Left ventricle myocardium superior (tissue), 1 donor: ENCODE measurements at regions not wholly inside any gene's neighbourhood (a gene's known extent, or its start where the extent isn't known, plus 50 kb on each side); places are given as distances from the start of the nearest gene placed in this dataset.

Source experiments
- ATAC-seq: fragments of 200-7000 bp; cut with Tn5 transposase; one replicate; pipeline ENCODE4 v1.9.1; 2020; ENCODE audit warnings: mild to moderate bottlenecking, moderate library complexity
- DNase-seq: peaks from one replicate; pipeline ENCODE4 v3.0.0-alpha.2; 2020
- intact Hi-C: fragments of 100-400 bp; cut with micrococcal nuclease; formaldehyde crosslinking; loops from one replicate; pipeline ENCODE4 v1.11.0; 2022
- donor health status: DM: no; HTN: yes; CAD: no; lungs with severe emphysema.

DNA sequence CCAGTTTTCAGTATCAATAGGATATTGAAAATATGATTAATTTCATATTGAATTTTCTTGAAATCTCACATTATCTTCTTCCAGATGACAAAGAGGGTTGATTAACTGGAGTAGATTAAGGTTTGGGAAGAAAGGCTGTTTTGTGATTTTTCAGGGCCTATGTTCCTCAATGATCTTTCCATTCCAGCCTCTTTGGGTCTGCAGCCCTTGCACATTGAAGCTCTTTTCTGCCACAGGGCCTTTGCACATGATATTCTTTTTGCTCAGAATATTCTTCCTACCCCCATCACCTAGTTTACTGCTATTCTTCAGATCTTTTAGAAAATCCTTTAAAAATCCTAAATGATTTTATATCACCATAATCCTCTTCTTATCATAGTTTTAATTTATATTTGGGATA is 449.6 kb downstream of the PLCL1 start:
- ATAC-seq (no peak), DNase-seq (no peak)
- intact Hi-C loops, result no loop called here

DNA sequence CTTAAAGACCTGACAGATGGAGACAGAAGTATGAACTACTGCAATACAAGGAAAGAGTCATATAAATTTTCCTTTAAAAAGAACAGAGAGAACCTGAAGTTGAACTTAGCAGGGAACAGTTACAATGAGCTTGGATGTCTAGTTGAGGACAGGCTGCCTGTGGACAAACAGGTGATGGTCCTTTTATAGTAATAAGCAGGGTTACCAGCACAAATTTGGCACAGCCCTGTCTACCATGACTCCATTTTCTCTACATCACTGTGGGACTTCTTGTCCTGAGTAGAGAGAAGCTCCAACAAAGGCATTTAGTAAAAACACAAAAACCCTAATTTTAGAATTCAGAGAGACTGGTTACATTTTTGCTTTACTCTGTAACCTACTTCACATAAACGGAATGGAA is 448.1 kb downstream of the PLCL1 start:
- no peak for ATAC-seq
- no peak for DNase-seq
- intact Hi-C loops, result no loop called here

DNA sequence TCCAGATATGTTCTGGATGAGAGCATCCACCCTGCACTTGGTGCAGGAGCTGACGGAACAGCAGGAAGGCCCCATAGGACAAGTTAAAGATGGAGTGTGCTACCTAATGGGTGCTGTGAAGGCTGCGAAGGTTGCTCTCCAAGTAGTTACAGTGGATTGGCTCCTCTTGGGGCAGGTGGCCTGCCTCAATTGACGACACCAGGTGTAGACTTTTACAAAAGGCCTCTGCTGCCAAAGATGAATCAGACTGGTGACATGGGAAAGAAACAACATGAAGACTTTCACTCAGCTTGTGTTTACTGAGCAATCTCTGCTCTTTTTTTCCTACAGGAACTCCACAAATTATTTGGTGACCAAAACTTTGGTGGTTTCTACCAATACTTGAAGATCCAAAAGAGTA is 437.7 kb downstream of the PLCL1 start:
- no peak for ATAC-seq
- intact Hi-C loops, result no loop called here
- DNase-seq, result no peak

DNA sequence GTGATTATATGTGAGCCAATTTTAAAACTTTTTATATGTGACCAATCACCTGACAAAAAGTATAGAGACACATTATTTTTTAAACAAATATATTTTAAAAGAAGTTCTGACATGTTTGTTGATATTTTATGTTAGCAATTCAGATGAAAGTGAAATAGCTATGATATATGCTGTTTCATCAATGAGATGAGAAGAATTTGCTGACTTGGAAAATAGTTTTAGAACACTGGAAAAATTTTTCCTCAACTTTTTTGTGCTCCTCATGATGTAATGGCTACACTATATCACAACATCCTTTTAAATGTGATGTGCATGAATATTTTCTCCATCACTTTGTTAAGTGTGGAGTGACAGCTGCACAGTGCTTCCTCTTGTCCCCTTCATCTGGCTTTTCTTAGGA is 434.0 kb downstream of the PLCL1 start:
- DNase-seq (no peak), ATAC-seq (no peak)
- intact Hi-C loops, result no loop called here

DNA sequence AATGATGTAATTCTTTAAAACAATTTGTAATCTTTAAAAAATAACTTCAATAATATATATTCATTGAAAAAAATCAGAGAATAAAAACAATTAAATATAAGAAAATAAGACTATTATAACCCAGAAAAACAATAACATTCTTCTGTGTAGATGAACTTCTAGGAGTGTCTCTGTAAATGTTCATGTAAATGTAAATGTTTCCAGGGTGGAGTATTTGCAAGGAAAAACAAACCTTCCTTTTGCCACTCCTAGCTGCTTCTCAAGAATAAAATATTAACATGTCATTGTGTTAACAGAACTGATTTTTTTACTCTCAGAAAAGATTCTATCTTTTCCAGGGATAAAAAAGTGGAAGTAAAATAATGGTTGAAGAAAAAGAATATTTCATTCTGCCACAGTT is 431.9 kb downstream of the PLCL1 start:
- DNase-seq (no peak), ATAC-seq (no peak)
- intact Hi-C loops, result no loop called here

DNA sequence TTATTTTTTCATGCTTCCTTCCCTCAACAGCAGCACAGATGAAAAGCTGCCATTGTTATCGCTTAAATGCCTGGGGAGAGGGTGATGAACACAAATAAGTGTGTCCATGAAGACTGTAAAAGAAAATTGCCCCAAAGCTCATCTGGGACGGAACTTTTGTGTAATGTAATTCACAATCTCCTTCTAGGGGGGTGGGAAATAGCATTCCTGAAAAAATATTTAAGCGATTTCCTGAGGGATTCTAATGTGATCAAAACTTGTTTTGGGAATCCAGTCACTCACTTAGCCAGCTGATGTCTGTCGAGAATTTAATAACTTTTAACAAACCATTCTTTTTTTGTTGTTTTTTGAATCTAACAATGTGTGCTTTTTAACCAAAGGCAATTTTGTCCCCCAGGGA is 427.9 kb downstream of the PLCL1 start:
- intact Hi-C loops, result no loop called here
- DNase-seq (no peak), ATAC-seq (no peak)

DNA sequence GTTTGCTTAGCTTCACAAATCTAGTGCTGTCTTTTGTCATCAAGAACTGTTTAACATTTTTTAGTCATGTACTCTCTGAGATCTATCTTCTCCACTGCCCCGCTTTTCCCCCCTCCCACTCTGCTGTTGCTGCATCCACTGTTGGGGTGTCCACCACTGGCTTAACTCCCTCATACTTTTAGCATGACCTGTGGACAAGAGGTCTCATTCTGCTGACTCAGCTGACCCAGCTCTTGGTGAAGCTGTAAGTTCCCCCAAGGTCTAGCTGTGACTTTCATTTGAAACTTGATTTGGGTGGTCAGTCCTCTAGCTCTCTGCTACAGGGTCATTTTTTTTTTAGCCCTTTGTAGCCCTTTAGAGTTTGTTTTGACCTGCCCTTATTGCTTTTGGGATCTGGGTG is 427.2 kb downstream of the PLCL1 start:
- no peak for DNase-seq
- no peak for ATAC-seq
- intact Hi-C loops, result no loop called here

DNA sequence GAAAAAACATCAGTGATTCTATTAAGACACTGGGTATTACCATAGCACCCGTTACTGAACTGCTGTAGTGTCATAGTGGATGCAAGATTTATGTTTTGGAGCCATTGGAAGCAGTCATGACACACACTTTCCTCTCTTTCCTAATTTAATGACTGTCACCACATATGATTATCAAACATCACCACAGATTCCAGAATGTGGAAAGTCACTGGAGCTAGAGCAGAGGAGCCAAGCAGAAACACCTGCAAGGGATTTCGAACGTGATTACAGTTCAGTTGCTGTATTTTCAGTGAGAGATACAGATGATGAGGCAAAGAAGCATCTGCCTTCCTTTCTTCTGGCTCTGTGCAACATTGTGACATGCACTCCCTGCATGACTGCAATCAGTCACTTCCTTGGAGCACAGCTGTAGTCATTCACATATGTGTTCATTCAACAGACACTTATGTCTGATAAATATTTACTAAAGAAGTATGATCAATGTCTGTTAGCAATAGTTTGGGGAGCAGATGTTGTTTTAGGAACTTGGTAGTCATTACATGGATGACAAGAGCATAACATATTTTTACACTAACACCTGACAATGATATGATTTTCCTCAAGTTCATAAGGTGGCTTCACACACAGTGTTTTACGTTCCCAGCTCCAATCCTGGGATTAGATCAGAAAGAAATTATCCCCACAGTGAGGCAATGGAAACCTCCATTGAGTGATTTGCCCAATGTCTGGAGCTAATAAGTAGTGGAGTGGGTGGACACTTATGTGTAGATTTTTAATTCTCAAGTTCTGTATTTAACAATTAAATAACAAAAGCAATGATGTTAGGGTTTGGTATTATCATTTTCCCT is 416.6 kb downstream of the PLCL1 start:
- intact Hi-C loops, result no loop called here
- no peak for ATAC-seq

DNA sequence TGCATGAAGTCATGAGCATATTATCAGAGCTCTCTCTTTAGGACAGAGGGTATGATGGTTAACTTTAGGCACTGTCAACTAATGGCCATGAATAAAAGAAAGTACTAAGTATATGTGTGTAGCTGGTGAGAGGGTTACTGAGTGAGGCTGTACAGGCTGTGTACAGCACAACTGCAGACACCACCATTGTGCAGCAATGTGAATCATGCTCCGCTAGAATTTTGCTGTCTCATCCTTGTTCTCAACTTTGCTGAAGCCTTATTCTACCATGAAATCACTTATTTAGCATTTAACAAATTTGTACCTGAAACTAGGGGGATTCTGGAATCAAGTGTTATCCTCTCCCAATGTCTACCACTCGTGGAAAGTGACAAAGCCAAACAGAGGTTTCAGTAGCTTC is 414.9 kb downstream of the PLCL1 start:
- no peak for ATAC-seq
- DNase-seq, result no peak
- intact Hi-C loops, result no loop called here

More for the DNA sequence above, 416.6 kb downstream of the PLCL1 start:
- no peak for DNase-seq

DNA sequence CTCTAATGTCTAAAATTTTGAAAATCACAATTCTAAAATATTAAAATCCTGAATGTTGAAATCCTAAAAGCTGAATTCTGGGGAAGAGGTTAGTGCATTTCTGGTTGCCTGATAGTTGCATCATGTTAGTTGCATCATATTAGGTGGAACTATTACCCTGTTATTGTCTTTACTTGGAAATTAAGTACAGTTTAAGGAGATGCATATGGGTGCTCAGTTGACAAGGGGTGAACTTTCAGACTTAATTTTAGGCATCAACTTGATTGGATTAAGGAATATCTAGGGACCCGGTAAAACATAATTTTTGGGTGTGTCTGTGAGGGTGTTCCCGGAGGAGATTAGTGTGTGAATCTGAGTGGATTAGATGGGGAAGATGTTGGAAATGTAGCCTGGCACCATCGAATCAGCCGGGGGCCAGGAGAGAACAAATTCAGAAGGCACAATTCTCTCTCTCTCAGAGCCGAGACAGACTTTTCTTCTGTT is 409.8 kb downstream of the PLCL1 start:
- DNase-seq (no peak), ATAC-seq (no peak)
- intact Hi-C loops, result no loop called here

DNA sequence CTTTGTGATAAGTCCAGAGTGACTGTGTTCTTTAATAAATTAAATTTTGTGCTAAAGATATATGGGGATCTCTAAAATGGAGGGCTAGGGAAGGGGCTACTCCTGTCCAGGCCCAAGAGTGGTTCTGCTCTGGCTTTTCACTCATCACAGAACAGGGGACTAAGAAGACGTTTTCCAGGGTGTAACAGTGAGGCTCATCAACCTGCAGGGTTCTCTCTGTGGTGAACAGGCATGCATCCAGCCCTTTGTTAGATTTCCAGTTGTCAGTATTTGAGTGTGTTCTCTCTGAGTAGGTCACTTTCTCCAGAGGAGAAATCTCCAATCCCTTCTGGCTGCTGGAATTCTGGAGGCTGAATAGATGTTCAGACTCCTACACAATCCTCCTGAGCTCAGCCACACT is 408.9 kb downstream of the PLCL1 start:
- intact Hi-C loops, result no loop called here
- no peak for ATAC-seq
- no peak for DNase-seq

DNA sequence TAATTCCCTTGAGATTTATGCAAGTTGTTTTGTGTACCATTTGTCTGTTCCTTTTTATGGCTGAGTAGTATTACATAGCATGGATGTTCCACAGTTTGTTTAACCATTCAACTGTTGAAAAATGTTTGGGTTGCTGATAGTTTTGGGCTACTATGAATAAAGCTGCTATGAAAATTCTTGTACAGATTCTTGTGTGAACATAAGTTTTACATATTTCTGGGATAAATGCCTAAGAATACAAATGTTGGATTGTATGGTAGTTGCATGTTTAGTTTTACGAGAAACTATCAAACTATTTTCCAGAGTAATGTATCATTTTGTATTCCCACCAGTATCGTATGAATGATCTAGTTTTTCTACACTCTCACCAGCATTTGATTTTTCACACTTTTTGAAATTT is 407.3 kb downstream of the PLCL1 start:
- DNase-seq (no peak), ATAC-seq (no peak)
- intact Hi-C loops, result no loop called here

DNA sequence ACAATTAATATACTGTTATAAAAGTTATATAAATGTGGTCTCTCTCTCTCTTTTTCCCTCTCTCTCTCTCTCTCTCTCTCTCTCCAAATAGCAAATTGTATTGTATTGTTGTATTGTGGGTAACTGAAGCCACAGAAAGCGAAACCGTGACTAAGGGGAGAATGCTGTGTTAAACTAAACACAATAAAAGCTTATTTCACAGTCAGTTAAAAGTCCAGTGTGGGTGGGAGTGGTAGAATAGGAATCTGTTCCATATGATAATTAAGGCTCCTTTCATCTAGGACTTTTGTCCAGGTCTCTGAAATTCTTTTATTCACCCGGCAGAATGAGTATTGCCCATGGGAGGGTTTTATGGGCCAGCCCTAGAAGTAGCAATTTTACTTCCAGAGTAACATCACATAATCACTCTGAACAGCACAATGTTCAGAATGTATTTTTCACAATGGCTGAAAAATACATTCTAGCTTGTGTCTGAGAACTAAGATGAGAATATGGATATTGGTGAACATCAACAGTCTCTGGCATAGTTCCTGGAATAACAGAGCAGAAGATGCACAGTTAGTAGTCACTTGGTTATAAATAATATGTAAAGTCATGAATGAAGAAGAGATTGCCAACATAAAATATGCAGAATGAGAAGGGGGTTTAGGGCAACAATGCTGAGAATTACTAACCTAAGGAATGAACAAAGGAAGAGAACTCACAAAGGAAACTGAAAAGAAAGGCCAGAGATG is 399.1 kb downstream of the PLCL1 start:
- intact Hi-C loops, result no loop called here
- DNase-seq, result no peak
- no peak for ATAC-seq
